ENCODE measurements at regions not wholly inside any gene's neighbourhood (a gene's known extent, or its start where the extent isn't known, plus 50 kb on each side); places are given as distances from the start of the nearest gene placed in this dataset.

GRCh38 chr7:83276250-83276649 is 113.6 kb upstream of the PCLO start:
- Histone ChIP-seq H3K27me3 (ENCODE audit: insufficient read depth, low read length) (no peaks in the 10 kb centered on the region), H3K4me3 (ENCODE audit: insufficient read depth, low read depth, low read length) (no peak overlapping the region), H3K79me2 (ENCODE audit: insufficient read depth, low read length) (no peaks in the 10 kb centered on the region), H2AFZ (ENCODE audit: low read depth, low read length) (no peak overlapping the region), H4K20me1 (ENCODE audit: insufficient read depth, low read length) (no peaks in the 10 kb centered on the region), H3K36me3 (ENCODE audit: insufficient read depth, low read length) (no peaks in the 10 kb centered on the region), H3K9ac (ENCODE audit: low read length) (no peak overlapping the region), H3K27ac (ENCODE audit: low read depth, low read length) (no peak overlapping the region), H3K4me1 (ENCODE audit: insufficient read depth, low read length) (no peaks in the 10 kb centered on the region), H3K9me3 (ENCODE audit: insufficient read depth, low read depth, low read length) (no peaks in the 10 kb centered on the region), H3K4me2 (ENCODE audit: low read length) (no peak overlapping the region)
- no peaks in the 10 kb centered on the region for H3K9me3 Mint-ChIP-seq (ENCODE audit: unreplicated experiment)
- no peak overlapping the region for H3K4me3 Mint-ChIP-seq (ENCODE audit: unreplicated experiment)
- DNase-seq (ENCODE audit: low read depth) (no peak), FAIRE-seq (no peak)
- no peak overlapping the region for H3K27ac Mint-ChIP-seq (ENCODE audit: unreplicated experiment)
- H3K27me3 Mint-ChIP-seq (ENCODE audit: low read depth, unreplicated experiment): no peaks in the 10 kb centered on the region
- no peak for TF ChIP-seq EZH2 (IDR thresholded peaks at IDR 0.05; ENCODE audit: insufficient read depth, low read length)
- no peak for TF ChIP-seq CTCF (IDR thresholded peaks at IDR 0.05; ENCODE audit: insufficient read depth, low read depth, low read length)
- no peaks in the 10 kb centered on the region for H3K36me3 Mint-ChIP-seq (ENCODE audit: low read depth, unreplicated experiment)
- H3K4me1 Mint-ChIP-seq (ENCODE audit: low read depth, unreplicated experiment): no peaks in the 10 kb centered on the region

- Histone ChIP-seq H2AFZ (ENCODE audit: low read depth, low read length) (no peak overlapping the region), H3K36me3 (ENCODE audit: insufficient read depth, low read length) (no peaks in the 10 kb centered on the region), H3K4me3 (ENCODE audit: insufficient read depth, low read depth, low read length) (no peak overlapping the region), H3K9me3 (ENCODE audit: insufficient read depth, low read depth, low read length) (no peaks in the 10 kb centered on the region), H3K9ac (ENCODE audit: low read length) (no peak overlapping the region), H3K79me2 (ENCODE audit: insufficient read depth, low read length) (no peaks in the 10 kb centered on the region), H3K4me2 (ENCODE audit: low read length) (no peak overlapping the region), H3K4me1 (ENCODE audit: insufficient read depth, low read length) (no peaks in the 10 kb centered on the region), H4K20me1 (ENCODE audit: insufficient read depth, low read length) (no peaks in the 10 kb centered on the region), H3K27ac (ENCODE audit: low read depth, low read length) (no peak overlapping the region), H3K27me3 (ENCODE audit: insufficient read depth, low read length) (no peaks in the 10 kb centered on the region)
- H3K27me3 Mint-ChIP-seq (ENCODE audit: low read depth, unreplicated experiment): no peaks in the 10 kb centered on the region
- H3K4me3 Mint-ChIP-seq (ENCODE audit: unreplicated experiment): no peak overlapping the region
- H3K27ac Mint-ChIP-seq (ENCODE audit: unreplicated experiment): no peak overlapping the region
- DNase-seq (ENCODE audit: low read depth): no peak
- no peaks in the 10 kb centered on the region for H3K36me3 Mint-ChIP-seq (ENCODE audit: low read depth, unreplicated experiment)
- H3K4me1 Mint-ChIP-seq (ENCODE audit: low read depth, unreplicated experiment): no peaks in the 10 kb centered on the region
- no peaks in the 10 kb centered on the region for H3K9me3 Mint-ChIP-seq (ENCODE audit: unreplicated experiment)
- TF ChIP-seq CTCF (IDR thresholded peaks at IDR 0.05; ENCODE audit: insufficient read depth, low read depth, low read length): no peak
- no peak for TF ChIP-seq EZH2 (IDR thresholded peaks at IDR 0.05; ENCODE audit: insufficient read depth, low read length)
- FAIRE-seq: no peak
Measured at GRCh38 chr7:83273699-83274098, 111.0 kb upstream of the PCLO start.

DNA sequence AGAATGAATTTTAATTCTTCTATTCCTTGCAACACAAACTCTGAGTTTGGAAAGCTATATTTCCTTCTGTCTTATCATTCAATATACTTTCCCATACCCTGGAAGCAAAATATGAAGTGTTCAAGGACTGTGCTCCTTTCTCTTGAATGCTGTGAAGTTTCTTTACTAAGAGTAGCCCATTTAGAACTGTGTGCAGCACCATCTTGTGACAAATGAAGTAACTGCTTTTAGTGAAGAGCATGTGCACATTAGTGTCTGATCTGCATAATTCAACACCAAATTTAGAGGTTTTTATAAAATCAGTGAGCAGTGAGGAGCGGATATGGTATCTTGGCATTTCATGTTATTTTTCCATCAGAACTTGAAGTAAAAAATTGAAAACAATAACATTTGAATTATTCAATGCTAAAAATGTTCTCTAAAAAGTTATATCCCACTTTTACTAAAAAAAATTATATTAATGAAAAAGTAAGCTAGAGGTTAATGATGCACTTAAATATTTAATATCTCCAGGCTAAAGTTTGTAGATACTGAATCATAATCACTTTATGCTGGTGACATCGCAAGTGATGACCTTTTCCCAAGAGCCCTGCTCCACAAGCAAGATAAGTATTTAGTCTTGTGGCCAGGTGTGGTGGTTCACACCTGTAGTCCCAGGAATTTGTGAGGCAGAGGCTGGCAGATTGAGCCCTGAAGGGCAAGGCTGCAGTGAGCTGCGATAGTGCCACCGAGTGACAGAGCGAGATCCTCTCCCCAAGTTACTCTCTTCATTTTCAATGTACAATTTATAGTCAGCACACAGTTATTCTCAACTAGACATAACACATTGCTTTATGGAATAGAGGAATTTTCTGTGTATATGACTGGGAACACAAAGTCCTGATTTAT is 108.8 kb upstream of the PCLO start:
- DNase-seq (ENCODE audit: low read depth): peak; percentile 42

More for the DNA sequence above, 108.8 kb upstream of the PCLO start:
- H3K4me3 Mint-ChIP-seq (ENCODE audit: unreplicated experiment): no peak overlapping the region
- no peaks in the 10 kb centered on the region for H3K36me3 ChIP-seq (ENCODE audit: insufficient read depth, low read length)
- no peaks in the 10 kb centered on the region for H4K20me1 ChIP-seq (ENCODE audit: insufficient read depth, low read length)
- H3K36me3 Mint-ChIP-seq (ENCODE audit: low read depth, unreplicated experiment): no peaks in the 10 kb centered on the region
- no peaks in the 10 kb centered on the region for H3K27me3 Mint-ChIP-seq (ENCODE audit: low read depth, unreplicated experiment)
- H3K9ac ChIP-seq (ENCODE audit: low read length): no peak overlapping the region
- no peak overlapping the region for H3K4me3 ChIP-seq (ENCODE audit: insufficient read depth, low read depth, low read length)
- no peaks in the 10 kb centered on the region for H3K4me1 ChIP-seq (ENCODE audit: insufficient read depth, low read length)
- no peak overlapping the region for H3K27ac Mint-ChIP-seq (ENCODE audit: unreplicated experiment)
- no peak for FAIRE-seq
- TF ChIP-seq CTCF (IDR thresholded peaks at IDR 0.05; ENCODE audit: insufficient read depth, low read depth, low read length) (peak; percentile 64), EZH2 (IDR thresholded peaks at IDR 0.05; ENCODE audit: insufficient read depth, low read length) (no peak)
- H2AFZ ChIP-seq (ENCODE audit: low read depth, low read length): no peak overlapping the region
- no peaks in the 10 kb centered on the region for H3K9me3 ChIP-seq (ENCODE audit: insufficient read depth, low read depth, low read length)
- H3K4me2 ChIP-seq (ENCODE audit: low read length): no peak overlapping the region
- H3K27ac ChIP-seq (ENCODE audit: low read depth, low read length): no peak overlapping the region
- no peaks in the 10 kb centered on the region for H3K79me2 ChIP-seq (ENCODE audit: insufficient read depth, low read length)
- H3K4me1 Mint-ChIP-seq (ENCODE audit: low read depth, unreplicated experiment): peaks cover 8% of the 10 kb centered on the region
- no peaks in the 10 kb centered on the region for H3K9me3 Mint-ChIP-seq (ENCODE audit: unreplicated experiment)
- no peaks in the 10 kb centered on the region for H3K27me3 ChIP-seq (ENCODE audit: insufficient read depth, low read length)

All from astrocyte (in vitro differentiated cells and primary cell).